ENCODE measurements at regions not wholly inside any gene's neighbourhood (a gene's known extent, or its start where the extent isn't known, plus 50 kb on each side); places are given as distances from the start of the nearest gene placed in this dataset.

GRCh38 chr20:40591119-40591518 is 97.9 kb downstream of the MAFB start (continued):
- TF ChIP-seq ZNF331 (CRISPR knock-in tag; IDR thresholded peaks at IDR 0.05; ENCODE audit: low read depth) (no peak), STAT1 (IDR thresholded peaks at IDR 0.05; ENCODE audit: unreplicated experiment) (no peak), POLR2AphosphoS5 (IDR thresholded peaks at IDR 0.05; ENCODE audit: low read depth) (no peak)

DNA sequence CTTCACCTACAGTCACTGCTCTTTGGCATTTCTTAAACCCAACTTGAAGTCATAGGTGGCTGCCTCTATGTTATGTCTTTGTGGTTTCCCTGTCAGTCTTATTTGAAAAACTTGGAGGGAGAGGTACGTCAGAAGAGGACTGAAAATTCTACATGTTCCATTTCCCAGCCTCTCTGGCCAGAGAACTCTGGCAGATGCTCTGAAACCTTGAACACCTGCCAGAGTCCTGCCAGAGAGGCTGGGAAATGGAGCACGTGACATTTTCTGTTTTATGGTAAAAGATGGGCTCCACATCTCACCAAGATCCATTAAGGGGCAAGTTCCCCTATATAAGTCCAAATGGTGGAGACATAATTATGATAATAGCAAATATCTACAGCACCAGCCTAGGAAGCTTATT is 99.5 kb downstream of the MAFB start:
- DNase-seq (ENCODE audit: low spot score): no peak
- no peaks in the 10 kb centered on the region for H3K4me1 Mint-ChIP-seq
- H3K9me3 Mint-ChIP-seq: peaks cover 4% of the 10 kb centered on the region; the same call in 2 of the 3 replicates
- H2AFZ ChIP-seq: no peak overlapping the region
- H3K4me1 ChIP-seq (ENCODE audit: insufficient read depth): no peaks in the 10 kb centered on the region
- H3F3A ChIP-seq (replicated peaks; ENCODE audit: low read depth): no peaks in the 10 kb centered on the region
- no peak overlapping the region for H3K4me3 Mint-ChIP-seq
- H3K27ac Mint-ChIP-seq: no peak overlapping the region
- H3K36me3 ChIP-seq (ENCODE audit: insufficient read depth): no peaks in the 10 kb centered on the region
- H3K27me3 Mint-ChIP-seq (ENCODE audit: insufficient read depth, low read depth, poor library complexity): peaks cover 2% of the 10 kb centered on the region
- no peak overlapping the region for H3K4me3 ChIP-seq
- H4K20me1 ChIP-seq (replicated peaks; ENCODE audit: insufficient read depth): no peaks in the 10 kb centered on the region
- ATAC-seq: no peak
- H3K9me2 ChIP-seq (ENCODE audit: insufficient read depth): peaks cover 19% of the 10 kb centered on the region
- no peak for TF ChIP-seq EZH2phosphoT487 (IDR thresholded peaks at IDR 0.05; ENCODE audit: unreplicated experiment)
- no peak for TF ChIP-seq EZH2 (IDR thresholded peaks at IDR 0.05; ENCODE audit: low read depth, unreplicated experiment)
- TF ChIP-seq, protein P1, sequence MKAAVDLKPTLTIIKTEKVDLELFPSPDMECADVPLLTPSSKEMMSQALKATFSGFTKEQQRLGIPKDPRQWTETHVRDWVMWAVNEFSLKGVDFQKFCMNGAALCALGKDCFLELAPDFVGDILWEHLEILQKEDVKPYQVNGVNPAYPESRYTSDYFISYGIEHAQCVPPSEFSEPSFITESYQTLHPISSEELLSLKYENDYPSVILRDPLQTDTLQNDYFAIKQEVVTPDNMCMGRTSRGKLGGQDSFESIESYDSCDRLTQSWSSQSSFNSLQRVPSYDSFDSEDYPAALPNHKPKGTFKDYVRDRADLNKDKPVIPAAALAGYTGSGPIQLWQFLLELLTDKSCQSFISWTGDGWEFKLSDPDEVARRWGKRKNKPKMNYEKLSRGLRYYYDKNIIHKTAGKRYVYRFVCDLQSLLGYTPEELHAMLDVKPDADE (IDR thresholded peaks at IDR 0.05): no peak
- no peak for TF ChIP-seq CREB1 (CRISPR knock-in tag; IDR thresholded peaks at IDR 0.05; ENCODE audit: low read depth)
- TF ChIP-seq JUNB (IDR thresholded peaks at IDR 0.05; ENCODE audit: unreplicated experiment): no peak
- TF ChIP-seq STAT1 (IDR thresholded peaks at IDR 0.05; ENCODE audit: unreplicated experiment): no peak
- no peak for TF ChIP-seq ZNF114 (CRISPR knock-in tag; IDR thresholded peaks at IDR 0.05)
- TF ChIP-seq ZNF331 (CRISPR knock-in tag; IDR thresholded peaks at IDR 0.05; ENCODE audit: low read depth): no peak
- no peak for TF ChIP-seq CTCF (conservative IDR thresholded peaks at IDR 0.05; ENCODE audit: low read depth in 2 of 2)
- TF ChIP-seq NANOG (IDR thresholded peaks at IDR 0.05; ENCODE audit: borderline replicate concordance): no peak
- TF ChIP-seq, protein P2, sequence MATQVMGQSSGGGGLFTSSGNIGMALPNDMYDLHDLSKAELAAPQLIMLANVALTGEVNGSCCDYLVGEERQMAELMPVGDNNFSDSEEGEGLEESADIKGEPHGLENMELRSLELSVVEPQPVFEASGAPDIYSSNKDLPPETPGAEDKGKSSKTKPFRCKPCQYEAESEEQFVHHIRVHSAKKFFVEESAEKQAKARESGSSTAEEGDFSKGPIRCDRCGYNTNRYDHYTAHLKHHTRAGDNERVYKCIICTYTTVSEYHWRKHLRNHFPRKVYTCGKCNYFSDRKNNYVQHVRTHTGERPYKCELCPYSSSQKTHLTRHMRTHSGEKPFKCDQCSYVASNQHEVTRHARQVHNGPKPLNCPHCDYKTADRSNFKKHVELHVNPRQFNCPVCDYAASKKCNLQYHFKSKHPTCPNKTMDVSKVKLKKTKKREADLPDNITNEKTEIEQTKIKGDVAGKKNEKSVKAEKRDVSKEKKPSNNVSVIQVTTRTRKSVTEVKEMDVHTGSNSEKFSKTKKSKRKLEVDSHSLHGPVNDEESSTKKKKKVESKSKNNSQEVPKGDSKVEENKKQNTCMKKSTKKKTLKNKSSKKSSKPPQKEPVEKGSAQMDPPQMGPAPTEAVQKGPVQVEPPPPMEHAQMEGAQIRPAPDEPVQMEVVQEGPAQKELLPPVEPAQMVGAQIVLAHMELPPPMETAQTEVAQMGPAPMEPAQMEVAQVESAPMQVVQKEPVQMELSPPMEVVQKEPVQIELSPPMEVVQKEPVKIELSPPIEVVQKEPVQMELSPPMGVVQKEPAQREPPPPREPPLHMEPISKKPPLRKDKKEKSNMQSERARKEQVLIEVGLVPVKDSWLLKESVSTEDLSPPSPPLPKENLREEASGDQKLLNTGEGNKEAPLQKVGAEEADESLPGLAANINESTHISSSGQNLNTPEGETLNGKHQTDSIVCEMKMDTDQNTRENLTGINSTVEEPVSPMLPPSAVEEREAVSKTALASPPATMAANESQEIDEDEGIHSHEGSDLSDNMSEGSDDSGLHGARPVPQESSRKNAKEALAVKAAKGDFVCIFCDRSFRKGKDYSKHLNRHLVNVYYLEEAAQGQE (IDR thresholded peaks at IDR 0.05; ENCODE audit: unreplicated experiment): no peak
- no peak for TF ChIP-seq POLR2AphosphoS5 (IDR thresholded peaks at IDR 0.05; ENCODE audit: low read depth)
- no peak for TF ChIP-seq ZNF462 (CRISPR knock-in tag; IDR thresholded peaks at IDR 0.05)
- H3K4me2 ChIP-seq: no peak overlapping the region
- no peak overlapping the region for H3K27ac ChIP-seq (ENCODE audit: low read depth)
- H3K36me3 Mint-ChIP-seq (ENCODE audit: low read depth): no peaks in the 10 kb centered on the region
- H3K79me2 ChIP-seq (replicated peaks; ENCODE audit: insufficient read depth): no peaks in the 10 kb centered on the region
- H3K27me3 ChIP-seq (ENCODE audit: insufficient read depth): no peaks in the 10 kb centered on the region
